ENCODE measurements at regions not wholly inside any gene's neighbourhood (a gene's known extent, or its start where the extent isn't known, plus 50 kb on each side); places are given as distances from the start of the nearest gene placed in this dataset.

GRCh38 chr15:35209838-35210237, 124.7 kb upstream of the NANOGP8 start:
- no peak for TF ChIP-seq CTCF (IDR thresholded peaks at IDR 0.05)
- no peak for TF ChIP-seq POLR2A (IDR thresholded peaks at IDR 0.05)

Measured in thyroid gland (tissue), 4 donors.